ENCODE measurements at regions not wholly inside any gene's neighbourhood (a gene's known extent, or its start where the extent isn't known, plus 50 kb on each side); places are given as distances from the start of the nearest gene placed in this dataset.

GRCh38 chr4:26039639-26040359 is 125.8 kb downstream of the SMIM20 start:
- TF ChIP-seq POLR2A (IDR thresholded peaks at IDR 0.05): no peak
- no peak for TF ChIP-seq CTCF (IDR thresholded peaks at IDR 0.05)
